GM23338 (cell line): ENCODE measurements at regions not wholly inside any gene's neighbourhood (a gene's known extent, or its start where the extent isn't known, plus 50 kb on each side); places are given as distances from the start of the nearest gene placed in this dataset.

Experiments
- ATAC-seq: fragments of 200-7000 bp; cut with Tn5 transposase; 3 replicates; pipeline ENCODE4 v1.9.1; 2020
- DNase-seq: peaks from one replicate; pipeline ENCODE4 v3.0.0-alpha.2; 2015; ENCODE audit warnings: low spot score
- H2AFZ ChIP-seq: fragments of 200-600 bp; sonication (generic); 2 replicates; pipeline ENCODE4 v1.8.0; 2016; ENCODE audit warnings: antibody characterized with exemption, mild to moderate bottlenecking, moderate library complexity
- H3F3A ChIP-seq: fragments of 200-600 bp; sonication (generic); replicated peaks from 2 replicates; pipeline ENCODE4 v1.8.0; 2017; ENCODE audit warnings: antibody characterized with exemption, mixed run types, low read depth
- H3K27ac ChIP-seq: fragments of 200-600 bp; sonication (generic); 2 replicates; pipeline ENCODE4 v1.6.1; 2016; ENCODE audit warnings: low read depth
- H3K27me3 ChIP-seq: fragments of 200-600 bp; sonication (generic); 2 replicates; pipeline ENCODE4 v1.8.0; 2016; ENCODE audit warnings: mild to moderate bottlenecking, mixed run types, moderate library complexity; ENCODE audit not compliant: insufficient read depth
- H3K36me3 ChIP-seq: fragments of 200-600 bp; sonication (generic); 2 replicates; pipeline ENCODE4 v1.8.0; 2016; ENCODE audit warnings: mild to moderate bottlenecking; ENCODE audit not compliant: insufficient read depth
- H3K4me1 ChIP-seq: fragments of 200-600 bp; sonication (generic); 2 replicates; pipeline ENCODE4 v1.8.0; 2016; ENCODE audit warnings: mild to moderate bottlenecking, moderate library complexity; ENCODE audit not compliant: insufficient read depth
- H3K4me2 ChIP-seq: fragments of 200-600 bp; sonication (generic); 2 replicates; pipeline ENCODE4 v1.7.1; 2017; ENCODE audit warnings: mixed run types
- H3K4me3 ChIP-seq: fragments of 200-600 bp; sonication (generic); 2 replicates; pipeline ENCODE4 v1.6.1; 2016; ENCODE audit warnings: mixed run types
- H3K79me2 ChIP-seq: fragments of 200-600 bp; sonication (generic); replicated peaks from 2 replicates; pipeline ENCODE4 v1.8.0; 2017; ENCODE audit warnings: mild to moderate bottlenecking; ENCODE audit not compliant: insufficient read depth
- H3K9me2 ChIP-seq: fragments of 200-600 bp; sonication (generic); 2 replicates; pipeline ENCODE4 v1.8.0; 2017; ENCODE audit not compliant: insufficient read depth
- H4K20me1 ChIP-seq: fragments of 200-600 bp; sonication (generic); replicated peaks from 2 replicates; pipeline ENCODE4 v1.8.0; 2017; ENCODE audit warnings: mild to moderate bottlenecking; ENCODE audit not compliant: insufficient read depth
- H3K27ac Mint-ChIP-seq: 2 replicates; pipeline ENCODE4 v1.8.0; 2020; ENCODE audit warnings: inconsistent platforms, mild to moderate bottlenecking, moderate library complexity, mixed read lengths
- H3K27me3 Mint-ChIP-seq: 3 replicates; pipeline ENCODE4 v1.8.0; 2022; ENCODE audit warnings: low read depth, mild to moderate bottlenecking, moderate library complexity, mixed read lengths, inconsistent platforms; ENCODE audit not compliant: insufficient read depth, poor library complexity
- H3K36me3 Mint-ChIP-seq: 3 replicates; pipeline ENCODE4 v1.8.0; 2021; ENCODE audit warnings: low read depth, mild to moderate bottlenecking, inconsistent platforms, moderate library complexity, mixed read lengths
- H3K4me1 Mint-ChIP-seq: 3 replicates; pipeline ENCODE4 v1.8.0; 2020; ENCODE audit warnings: mild to moderate bottlenecking, inconsistent platforms, mixed read lengths
- H3K4me3 Mint-ChIP-seq: 3 replicates; pipeline ENCODE4 v1.8.0; 2021; ENCODE audit warnings: moderate library complexity, mild to moderate bottlenecking, inconsistent platforms, mixed read lengths
- H3K9me3 Mint-ChIP-seq: 3 replicates; pipeline ENCODE4 v1.8.0; 2020; ENCODE audit warnings: moderate library complexity, mild to moderate bottlenecking, inconsistent platforms, mixed read lengths
- CREB1 ChIP-seq: fragments of 250-450 bp; sonication (Bioruptor Pico); IDR thresholded peaks from 2 replicates; pipeline ENCODE4 v1.5.0; 2020; ENCODE audit warnings: low read depth, mild to moderate bottlenecking, moderate library complexity
- EZH2 ChIP-seq: fragments of 200-600 bp; sonication (generic); IDR thresholded peaks from one replicate; pipeline ENCODE4 v1.8.0; 2017; ENCODE audit warnings: antibody characterized with exemption, mild to moderate bottlenecking, low read depth; ENCODE audit not compliant: unreplicated experiment
- EZH2phosphoT487 ChIP-seq: fragments of 200-600 bp; sonication (generic); IDR thresholded peaks from one replicate; pipeline ENCODE4 v1.8.1; 2018; ENCODE audit warnings: antibody characterized with exemption; ENCODE audit not compliant: unreplicated experiment
- JUNB ChIP-seq: IDR thresholded peaks from one replicate; pipeline ENCODE4 v1.6.1; 2016; ENCODE audit warnings: antibody characterized with exemption; ENCODE audit not compliant: unreplicated experiment
- NANOG ChIP-seq: IDR thresholded peaks from 2 replicates; pipeline ENCODE4 v1.6.1; 2016; ENCODE audit warnings: antibody characterized with exemption, borderline replicate concordance
- POLR2AphosphoS5 ChIP-seq: IDR thresholded peaks from 2 replicates; pipeline ENCODE4 v1.6.1; 2016; ENCODE audit warnings: antibody characterized with exemption, low read depth
- STAT1 ChIP-seq: IDR thresholded peaks from one replicate; pipeline ENCODE4 v1.6.1; 2016; ENCODE audit warnings: antibody characterized with exemption; ENCODE audit not compliant: unreplicated experiment
- ZNF114 ChIP-seq: fragments of 250-450 bp; sonication (Bioruptor Pico); IDR thresholded peaks from 2 replicates; pipeline ENCODE4 v1.5.0; 2020; ENCODE audit warnings: mild to moderate bottlenecking, moderate library complexity
- ZNF331 ChIP-seq: fragments of 250-450 bp; sonication (Bioruptor Pico); IDR thresholded peaks from 2 replicates; pipeline ENCODE4 v1.5.0; 2020; ENCODE audit warnings: low read depth, mild to moderate bottlenecking, moderate library complexity
- TF ChIP-seq, protein P1 (sequence below), 2 experiments: fragments of 200-600 bp in 1 of 2; sonication (generic) in 1 of 2; conservative IDR thresholded peaks; 2 replicates each; pipeline versions ENCODE4 v1.5.1 to v1.6.1; 2016 to 2017; ENCODE audit warnings: antibody characterized with exemption in 2 of 2, low read depth in 2 of 2, mild to moderate bottlenecking in 2 of 2, moderate library complexity in 1 of 2
- TF ChIP-seq, protein P2 (sequence below): IDR thresholded peaks from 2 replicates; pipeline ENCODE4 v1.6.1; 2016; ENCODE audit warnings: antibody characterized with exemption
- TF ChIP-seq, protein P3 (sequence below): IDR thresholded peaks from one replicate; pipeline ENCODE4 v1.6.1; 2018; ENCODE audit warnings: antibody characterized with exemption; ENCODE audit not compliant: unreplicated experiment
- TF ChIP-seq, protein P4 (sequence below): fragments of 250-450 bp; sonication (Bioruptor Pico); IDR thresholded peaks from 2 replicates; pipeline ENCODE4 v1.5.0; 2020; ENCODE audit warnings: mild to moderate bottlenecking, moderate library complexity

DNA sequence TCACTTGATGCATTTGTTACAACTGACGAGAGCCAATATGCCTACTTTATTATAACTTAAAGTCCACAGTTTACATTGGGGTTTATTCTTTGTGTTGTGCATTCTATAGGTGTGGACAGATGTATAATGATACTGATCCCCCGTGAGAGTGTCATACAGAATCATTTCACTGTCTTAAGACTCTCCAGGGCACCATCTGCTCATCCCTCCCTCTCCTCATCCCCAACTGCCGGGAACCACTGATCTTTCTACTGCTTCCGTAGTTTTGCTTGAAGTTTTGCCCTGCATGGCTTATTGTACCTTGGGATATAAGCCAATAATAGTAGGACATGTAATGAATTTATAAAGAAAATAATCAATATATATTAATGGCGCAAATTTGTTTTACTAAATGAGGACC is 137.8 kb upstream of the MSX1 start:
- 0 out of 2 replicates have a peak, but pooled peaks cover 2% of the 10 kb centered on the region for H3K9me2 ChIP-seq

More for the DNA sequence above, 137.8 kb upstream of the MSX1 start:
- H3K27ac ChIP-seq: no peak overlapping the region
- DNase-seq (no peak), ATAC-seq (no peak)
- Mint-ChIP-seq H3K4me3 (no peak overlapping the region), H3K27ac (no peak overlapping the region), H3K27me3 (peaks cover 8% of the 10 kb centered on the region), H3K36me3 (peaks cover 36% of the 10 kb centered on the region), H3K4me1 (peaks cover 8% of the 10 kb centered on the region), H3K9me3 (peaks cover 45% of the 10 kb centered on the region)
- peaks cover 9% of the 10 kb centered on the region for H3K4me1 ChIP-seq
- no peak overlapping the region for H3K4me3 ChIP-seq
- no peak overlapping the region for H3K4me2 ChIP-seq
- no peaks in the 10 kb centered on the region for H3K36me3 ChIP-seq
- no peak for TF ChIP-seq EZH2phosphoT487
- no peak for TF ChIP-seq POLR2AphosphoS5
- TF ChIP-seq JUNB: no peak
- no peak for TF ChIP-seq STAT1
- TF ChIP-seq, protein P1, sequence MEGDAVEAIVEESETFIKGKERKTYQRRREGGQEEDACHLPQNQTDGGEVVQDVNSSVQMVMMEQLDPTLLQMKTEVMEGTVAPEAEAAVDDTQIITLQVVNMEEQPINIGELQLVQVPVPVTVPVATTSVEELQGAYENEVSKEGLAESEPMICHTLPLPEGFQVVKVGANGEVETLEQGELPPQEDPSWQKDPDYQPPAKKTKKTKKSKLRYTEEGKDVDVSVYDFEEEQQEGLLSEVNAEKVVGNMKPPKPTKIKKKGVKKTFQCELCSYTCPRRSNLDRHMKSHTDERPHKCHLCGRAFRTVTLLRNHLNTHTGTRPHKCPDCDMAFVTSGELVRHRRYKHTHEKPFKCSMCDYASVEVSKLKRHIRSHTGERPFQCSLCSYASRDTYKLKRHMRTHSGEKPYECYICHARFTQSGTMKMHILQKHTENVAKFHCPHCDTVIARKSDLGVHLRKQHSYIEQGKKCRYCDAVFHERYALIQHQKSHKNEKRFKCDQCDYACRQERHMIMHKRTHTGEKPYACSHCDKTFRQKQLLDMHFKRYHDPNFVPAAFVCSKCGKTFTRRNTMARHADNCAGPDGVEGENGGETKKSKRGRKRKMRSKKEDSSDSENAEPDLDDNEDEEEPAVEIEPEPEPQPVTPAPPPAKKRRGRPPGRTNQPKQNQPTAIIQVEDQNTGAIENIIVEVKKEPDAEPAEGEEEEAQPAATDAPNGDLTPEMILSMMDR (conservative IDR thresholded peaks at IDR 0.05; ENCODE audit: low read depth in 2 of 2): no peak
- TF ChIP-seq CREB1: no peak
- TF ChIP-seq EZH2: no peak
- TF ChIP-seq, protein P2, sequence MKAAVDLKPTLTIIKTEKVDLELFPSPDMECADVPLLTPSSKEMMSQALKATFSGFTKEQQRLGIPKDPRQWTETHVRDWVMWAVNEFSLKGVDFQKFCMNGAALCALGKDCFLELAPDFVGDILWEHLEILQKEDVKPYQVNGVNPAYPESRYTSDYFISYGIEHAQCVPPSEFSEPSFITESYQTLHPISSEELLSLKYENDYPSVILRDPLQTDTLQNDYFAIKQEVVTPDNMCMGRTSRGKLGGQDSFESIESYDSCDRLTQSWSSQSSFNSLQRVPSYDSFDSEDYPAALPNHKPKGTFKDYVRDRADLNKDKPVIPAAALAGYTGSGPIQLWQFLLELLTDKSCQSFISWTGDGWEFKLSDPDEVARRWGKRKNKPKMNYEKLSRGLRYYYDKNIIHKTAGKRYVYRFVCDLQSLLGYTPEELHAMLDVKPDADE: no peak
- no peak for TF ChIP-seq NANOG
- TF ChIP-seq, protein P3, sequence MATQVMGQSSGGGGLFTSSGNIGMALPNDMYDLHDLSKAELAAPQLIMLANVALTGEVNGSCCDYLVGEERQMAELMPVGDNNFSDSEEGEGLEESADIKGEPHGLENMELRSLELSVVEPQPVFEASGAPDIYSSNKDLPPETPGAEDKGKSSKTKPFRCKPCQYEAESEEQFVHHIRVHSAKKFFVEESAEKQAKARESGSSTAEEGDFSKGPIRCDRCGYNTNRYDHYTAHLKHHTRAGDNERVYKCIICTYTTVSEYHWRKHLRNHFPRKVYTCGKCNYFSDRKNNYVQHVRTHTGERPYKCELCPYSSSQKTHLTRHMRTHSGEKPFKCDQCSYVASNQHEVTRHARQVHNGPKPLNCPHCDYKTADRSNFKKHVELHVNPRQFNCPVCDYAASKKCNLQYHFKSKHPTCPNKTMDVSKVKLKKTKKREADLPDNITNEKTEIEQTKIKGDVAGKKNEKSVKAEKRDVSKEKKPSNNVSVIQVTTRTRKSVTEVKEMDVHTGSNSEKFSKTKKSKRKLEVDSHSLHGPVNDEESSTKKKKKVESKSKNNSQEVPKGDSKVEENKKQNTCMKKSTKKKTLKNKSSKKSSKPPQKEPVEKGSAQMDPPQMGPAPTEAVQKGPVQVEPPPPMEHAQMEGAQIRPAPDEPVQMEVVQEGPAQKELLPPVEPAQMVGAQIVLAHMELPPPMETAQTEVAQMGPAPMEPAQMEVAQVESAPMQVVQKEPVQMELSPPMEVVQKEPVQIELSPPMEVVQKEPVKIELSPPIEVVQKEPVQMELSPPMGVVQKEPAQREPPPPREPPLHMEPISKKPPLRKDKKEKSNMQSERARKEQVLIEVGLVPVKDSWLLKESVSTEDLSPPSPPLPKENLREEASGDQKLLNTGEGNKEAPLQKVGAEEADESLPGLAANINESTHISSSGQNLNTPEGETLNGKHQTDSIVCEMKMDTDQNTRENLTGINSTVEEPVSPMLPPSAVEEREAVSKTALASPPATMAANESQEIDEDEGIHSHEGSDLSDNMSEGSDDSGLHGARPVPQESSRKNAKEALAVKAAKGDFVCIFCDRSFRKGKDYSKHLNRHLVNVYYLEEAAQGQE: no peak
- TF ChIP-seq ZNF114 (CRISPR knock-in tag): no peak
- TF ChIP-seq, protein P4, sequence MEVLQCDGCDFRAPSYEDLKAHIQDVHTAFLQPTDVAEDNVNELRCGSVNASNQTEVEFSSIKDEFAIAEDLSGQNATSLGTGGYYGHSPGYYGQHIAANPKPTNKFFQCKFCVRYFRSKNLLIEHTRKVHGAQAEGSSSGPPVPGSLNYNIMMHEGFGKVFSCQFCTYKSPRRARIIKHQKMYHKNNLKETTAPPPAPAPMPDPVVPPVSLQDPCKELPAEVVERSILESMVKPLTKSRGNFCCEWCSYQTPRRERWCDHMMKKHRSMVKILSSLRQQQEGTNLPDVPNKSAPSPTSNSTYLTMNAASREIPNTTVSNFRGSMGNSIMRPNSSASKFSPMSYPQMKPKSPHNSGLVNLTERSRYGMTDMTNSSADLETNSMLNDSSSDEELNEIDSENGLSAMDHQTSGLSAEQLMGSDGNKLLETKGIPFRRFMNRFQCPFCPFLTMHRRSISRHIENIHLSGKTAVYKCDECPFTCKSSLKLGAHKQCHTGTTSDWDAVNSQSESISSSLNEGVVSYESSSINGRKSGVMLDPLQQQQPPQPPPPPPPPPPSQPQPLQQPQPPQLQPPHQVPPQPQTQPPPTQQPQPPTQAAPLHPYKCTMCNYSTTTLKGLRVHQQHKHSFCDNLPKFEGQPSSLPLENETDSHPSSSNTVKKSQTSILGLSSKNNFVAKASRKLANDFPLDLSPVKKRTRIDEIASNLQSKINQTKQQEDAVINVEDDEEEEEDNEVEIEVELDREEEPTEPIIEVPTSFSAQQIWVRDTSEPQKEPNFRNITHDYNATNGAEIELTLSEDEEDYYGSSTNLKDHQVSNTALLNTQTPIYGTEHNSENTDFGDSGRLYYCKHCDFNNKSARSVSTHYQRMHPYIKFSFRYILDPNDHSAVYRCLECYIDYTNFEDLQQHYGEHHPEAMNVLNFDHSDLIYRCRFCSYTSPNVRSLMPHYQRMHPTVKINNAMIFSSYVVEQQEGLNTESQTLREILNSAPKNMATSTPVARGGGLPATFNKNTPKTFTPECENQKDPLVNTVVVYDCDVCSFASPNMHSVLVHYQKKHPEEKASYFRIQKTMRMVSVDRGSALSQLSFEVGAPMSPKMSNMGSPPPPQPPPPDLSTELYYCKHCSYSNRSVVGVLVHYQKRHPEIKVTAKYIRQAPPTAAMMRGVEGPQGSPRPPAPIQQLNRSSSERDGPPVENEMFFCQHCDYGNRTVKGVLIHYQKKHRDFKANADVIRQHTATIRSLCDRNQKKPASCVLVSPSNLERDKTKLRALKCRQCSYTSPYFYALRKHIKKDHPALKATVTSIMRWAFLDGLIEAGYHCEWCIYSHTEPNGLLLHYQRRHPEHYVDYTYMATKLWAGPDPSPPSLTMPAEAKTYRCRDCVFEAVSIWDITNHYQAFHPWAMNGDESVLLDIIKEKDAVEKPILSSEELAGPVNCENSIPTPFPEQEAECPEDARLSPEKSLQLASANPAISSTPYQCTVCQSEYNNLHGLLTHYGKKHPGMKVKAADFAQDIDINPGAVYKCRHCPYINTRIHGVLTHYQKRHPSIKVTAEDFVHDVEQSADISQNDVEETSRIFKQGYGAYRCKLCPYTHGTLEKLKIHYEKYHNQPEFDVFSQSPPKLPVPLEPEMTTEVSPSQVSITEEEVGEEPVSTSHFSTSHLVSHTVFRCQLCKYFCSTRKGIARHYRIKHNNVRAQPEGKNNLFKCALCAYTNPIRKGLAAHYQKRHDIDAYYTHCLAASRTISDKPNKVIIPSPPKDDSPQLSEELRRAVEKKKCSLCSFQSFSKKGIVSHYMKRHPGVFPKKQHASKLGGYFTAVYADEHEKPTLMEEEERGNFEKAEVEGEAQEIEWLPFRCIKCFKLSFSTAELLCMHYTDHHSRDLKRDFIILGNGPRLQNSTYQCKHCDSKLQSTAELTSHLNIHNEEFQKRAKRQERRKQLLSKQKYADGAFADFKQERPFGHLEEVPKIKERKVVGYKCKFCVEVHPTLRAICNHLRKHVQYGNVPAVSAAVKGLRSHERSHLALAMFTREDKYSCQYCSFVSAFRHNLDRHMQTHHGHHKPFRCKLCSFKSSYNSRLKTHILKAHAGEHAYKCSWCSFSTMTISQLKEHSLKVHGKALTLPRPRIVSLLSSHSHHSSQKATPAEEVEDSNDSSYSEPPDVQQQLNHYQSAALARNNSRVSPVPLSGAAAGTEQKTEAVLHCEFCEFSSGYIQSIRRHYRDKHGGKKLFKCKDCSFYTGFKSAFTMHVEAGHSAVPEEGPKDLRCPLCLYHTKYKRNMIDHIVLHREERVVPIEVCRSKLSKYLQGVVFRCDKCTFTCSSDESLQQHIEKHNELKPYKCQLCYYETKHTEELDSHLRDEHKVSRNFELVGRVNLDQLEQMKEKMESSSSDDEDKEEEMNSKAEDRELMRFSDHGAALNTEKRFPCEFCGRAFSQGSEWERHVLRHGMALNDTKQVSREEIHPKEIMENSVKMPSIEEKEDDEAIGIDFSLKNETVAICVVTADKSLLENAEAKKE (CRISPR knock-in tag): no peak
- no peak for TF ChIP-seq ZNF331
- no peaks in the 10 kb centered on the region for H3F3A ChIP-seq
- H2AFZ ChIP-seq: no peak overlapping the region
- no peaks in the 10 kb centered on the region for H3K27me3 ChIP-seq
- H3K79me2 ChIP-seq: no peaks in the 10 kb centered on the region
- peaks cover 4% of the 10 kb centered on the region; the same call in 1 of the 2 replicates for H4K20me1 ChIP-seq
